Cardiac muscle cell (in vitro differentiated cells and primary cell): ENCODE measurements at regions not wholly inside any gene's neighbourhood (a gene's known extent, or its start where the extent isn't known, plus 50 kb on each side); places are given as distances from the start of the nearest gene placed in this dataset.

ENCODE experiments used
- DNase-seq, 2 donors: peaks; one replicate each; pipeline versions ENCODE4 v3.0.0 to v3.0.0-alpha.2; 2010 to 2017; ENCODE audit warnings: low read depth in 1 of 2, low spot score in 1 of 2
- H3K27ac ChIP-seq: fragments of 200-600 bp; sonication (generic); 2 replicates; pipeline ENCODE4 v1.5.1; 2016
- H3K27me3 ChIP-seq: fragments of 200-600 bp; sonication (generic); 2 replicates; pipeline ENCODE4 v1.6.0; 2016; ENCODE audit warnings: control low read depth
- H3K36me3 ChIP-seq: fragments of 200-600 bp; sonication (generic); 2 replicates; pipeline ENCODE4 v1.5.1; 2016; ENCODE audit warnings: control low read depth
- H3K4me1 ChIP-seq: fragments of 200-600 bp; sonication (generic); 2 replicates; pipeline ENCODE4 v1.8.1; 2017; ENCODE audit warnings: low read depth, mild to moderate bottlenecking, mixed run types
- H3K4me3 ChIP-seq: fragments of 200-600 bp; sonication (generic); 2 replicates; pipeline ENCODE4 v1.5.1; 2016; ENCODE audit warnings: mild to moderate bottlenecking
- H3K9me3 ChIP-seq: fragments of 200-600 bp; sonication (generic); 2 replicates; pipeline ENCODE4 v1.5.1; 2017; ENCODE audit warnings: low read depth, mild to moderate bottlenecking, control low read depth
- TF ChIP-seq, protein P1 (sequence below): IDR thresholded peaks from 2 replicates; pipeline ENCODE4 v1.5.1; 2012; ENCODE audit warnings: low read depth, mild to moderate bottlenecking, low read length

- TF ChIP-seq, protein P1, sequence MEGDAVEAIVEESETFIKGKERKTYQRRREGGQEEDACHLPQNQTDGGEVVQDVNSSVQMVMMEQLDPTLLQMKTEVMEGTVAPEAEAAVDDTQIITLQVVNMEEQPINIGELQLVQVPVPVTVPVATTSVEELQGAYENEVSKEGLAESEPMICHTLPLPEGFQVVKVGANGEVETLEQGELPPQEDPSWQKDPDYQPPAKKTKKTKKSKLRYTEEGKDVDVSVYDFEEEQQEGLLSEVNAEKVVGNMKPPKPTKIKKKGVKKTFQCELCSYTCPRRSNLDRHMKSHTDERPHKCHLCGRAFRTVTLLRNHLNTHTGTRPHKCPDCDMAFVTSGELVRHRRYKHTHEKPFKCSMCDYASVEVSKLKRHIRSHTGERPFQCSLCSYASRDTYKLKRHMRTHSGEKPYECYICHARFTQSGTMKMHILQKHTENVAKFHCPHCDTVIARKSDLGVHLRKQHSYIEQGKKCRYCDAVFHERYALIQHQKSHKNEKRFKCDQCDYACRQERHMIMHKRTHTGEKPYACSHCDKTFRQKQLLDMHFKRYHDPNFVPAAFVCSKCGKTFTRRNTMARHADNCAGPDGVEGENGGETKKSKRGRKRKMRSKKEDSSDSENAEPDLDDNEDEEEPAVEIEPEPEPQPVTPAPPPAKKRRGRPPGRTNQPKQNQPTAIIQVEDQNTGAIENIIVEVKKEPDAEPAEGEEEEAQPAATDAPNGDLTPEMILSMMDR, result no peak
These were observed 363.7 kb downstream of the IRX2 start for GRCh38 chr5:2387634-2388325.

DNA sequence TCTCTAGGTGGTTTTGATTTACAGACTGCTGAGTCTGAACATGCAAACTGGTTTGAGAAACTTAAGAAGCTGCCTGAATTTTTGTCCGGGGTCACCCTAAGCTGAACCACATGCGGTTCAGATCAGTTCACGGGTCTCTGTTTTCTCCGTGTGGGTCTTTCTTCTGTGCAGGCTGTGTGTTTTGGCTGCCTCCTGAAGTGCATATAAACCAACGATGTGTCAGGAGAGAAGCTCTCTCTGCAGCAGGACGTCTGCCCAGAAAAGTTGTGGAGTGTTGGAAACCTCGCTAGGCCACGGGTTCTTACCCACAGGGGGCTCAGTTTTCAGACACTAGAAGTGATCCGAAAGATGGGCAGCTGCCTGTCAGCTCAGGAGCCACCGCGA, 364.2 kb downstream of the IRX2 start:
- H3K4me3 ChIP-seq, result no peak overlapping the region
- H3K4me1 ChIP-seq, result no peaks in the 10 kb centered on the region
- TF ChIP-seq, protein P1, result no peak
- H3K27ac ChIP-seq, result no peak overlapping the region
- H3K36me3 ChIP-seq, result no peaks in the 10 kb centered on the region
- no peak for DNase-seq
- H3K9me3 ChIP-seq, result no peaks in the 10 kb centered on the region
- no peaks in the 10 kb centered on the region for H3K27me3 ChIP-seq

More at GRCh38 chr5:2387634-2388325, 363.7 kb downstream of the IRX2 start:
- H3K4me1 ChIP-seq, result no peaks in the 10 kb centered on the region
- DNase-seq, result peak in 1 of 2 donors; percentile 23
- H3K27me3 ChIP-seq, result no peaks in the 10 kb centered on the region
- H3K36me3 ChIP-seq, result no peaks in the 10 kb centered on the region
- H3K4me3 ChIP-seq, result no peak overlapping the region
- H3K9me3 ChIP-seq, result no peaks in the 10 kb centered on the region
- H3K27ac ChIP-seq, result no peak overlapping the region

- H3K27ac ChIP-seq, result no peak overlapping the region
- no peaks in the 10 kb centered on the region for H3K36me3 ChIP-seq
- DNase-seq, result no peak
- no peaks in the 10 kb centered on the region for H3K27me3 ChIP-seq
- no peaks in the 10 kb centered on the region for H3K4me1 ChIP-seq
- TF ChIP-seq, protein P1, result no peak
- no peaks in the 10 kb centered on the region for H3K9me3 ChIP-seq
- no peak overlapping the region for H3K4me3 ChIP-seq
These were observed 365.7 kb downstream of the IRX2 start for GRCh38 chr5:2385818-2386217.

DNA sequence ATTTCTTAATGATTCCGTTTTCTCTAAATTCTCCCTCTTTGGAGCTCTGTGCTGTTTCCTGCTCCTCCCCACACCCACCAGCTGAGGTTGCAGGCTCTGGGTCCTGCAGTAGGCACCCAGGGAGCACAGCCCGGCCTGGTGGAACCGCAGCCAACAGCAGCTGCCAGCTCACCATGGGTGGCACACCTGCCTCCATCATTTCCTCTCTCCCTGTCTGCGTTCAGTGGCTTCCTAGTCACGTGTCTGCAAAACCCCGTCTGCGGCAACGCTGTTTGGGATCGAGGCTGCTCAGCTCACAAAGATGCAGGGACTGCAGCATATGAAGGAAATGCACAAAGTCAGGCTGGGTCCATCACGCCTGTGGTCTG, 367.8 kb downstream of the IRX2 start:
- Histone ChIP-seq H3K4me1 (no peaks in the 10 kb centered on the region), H3K27me3 (no peaks in the 10 kb centered on the region), H3K27ac (no peak overlapping the region), H3K36me3 (no peaks in the 10 kb centered on the region), H3K9me3 (no peaks in the 10 kb centered on the region), H3K4me3 (no peak overlapping the region)
- no peak for DNase-seq
- TF ChIP-seq, protein P1, result no peak

DNA sequence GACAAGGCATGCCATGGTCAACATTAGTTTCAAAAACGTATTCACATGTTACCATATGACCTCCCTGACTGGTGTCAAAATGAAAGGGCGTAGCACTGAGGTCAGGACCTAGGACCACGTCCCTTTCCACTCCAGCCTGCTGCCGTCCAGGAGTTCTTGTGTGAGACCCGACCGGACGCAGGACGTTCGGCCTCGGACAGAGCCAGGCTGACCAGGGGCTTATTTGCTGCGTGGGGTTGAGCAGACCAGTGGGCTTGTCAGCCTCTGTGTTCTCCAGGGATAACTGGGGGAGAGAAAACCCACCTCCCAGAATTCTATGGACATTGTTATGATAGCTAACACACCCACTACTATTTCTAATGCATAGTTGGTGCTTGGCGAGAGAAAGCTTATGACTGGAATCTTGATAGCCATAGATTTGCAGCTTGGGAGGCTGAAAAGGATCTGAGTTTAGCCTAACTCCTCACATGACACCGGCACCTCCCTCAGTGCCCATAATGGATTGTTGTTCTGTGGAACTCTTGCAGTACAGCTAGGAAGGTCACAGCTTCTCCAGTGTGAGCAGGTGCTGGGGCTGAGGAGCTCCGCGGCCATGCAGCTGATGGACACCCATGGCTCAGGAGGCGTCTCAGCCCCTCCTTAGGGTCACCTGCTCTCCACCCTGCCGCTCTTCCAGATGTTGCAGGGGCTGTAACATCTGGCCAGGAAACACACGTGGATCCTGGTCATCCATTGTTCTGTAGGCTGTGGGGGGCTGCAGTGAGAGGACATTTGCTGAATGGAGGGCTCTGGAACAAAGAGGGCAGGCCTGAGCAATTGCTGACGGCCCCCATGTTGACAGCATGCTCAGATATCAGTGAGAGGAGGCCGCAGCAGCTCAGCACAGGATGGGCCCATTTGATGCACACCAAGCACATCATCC, 368.4 kb downstream of the IRX2 start:
- no peaks in the 10 kb centered on the region for H3K4me1 ChIP-seq
- DNase-seq, result no peak
- H3K9me3 ChIP-seq, result no peaks in the 10 kb centered on the region
- no peak overlapping the region for H3K27ac ChIP-seq
- no peaks in the 10 kb centered on the region for H3K36me3 ChIP-seq
- no peak overlapping the region for H3K4me3 ChIP-seq
- TF ChIP-seq, protein P1, result no peak
- H3K27me3 ChIP-seq, result no peaks in the 10 kb centered on the region
